ENCODE measurements at regions not wholly inside any gene's neighbourhood (a gene's known extent, or its start where the extent isn't known, plus 50 kb on each side); places are given as distances from the start of the nearest gene placed in this dataset.

- TF ChIP-seq SPI1 (IDR thresholded peaks at IDR 0.05; ENCODE audit: low read depth, low read length) (no peak), TAF1 (IDR thresholded peaks at IDR 0.05; ENCODE audit: low read depth, low read length) (no peak), POU2F2 (IDR thresholded peaks at IDR 0.05; ENCODE audit: low read depth, low read length) (no peak), PAX5 (IDR thresholded peaks at IDR 0.05; ENCODE audit: insufficient read depth, low read length, severe bottlenecking) (no peak), POLR2A (IDR thresholded peaks at IDR 0.05; ENCODE audit: low read depth, low read length) (no peak), POLR2AphosphoS5 (IDR thresholded peaks at IDR 0.05; ENCODE audit: low read depth, low read length) (no peak)
- FAIRE-seq (no peak), DNase-seq (ENCODE audit: insufficient read length, low spot score) (no peak)
Observed at GRCh38 chr19:5273782-5274181, 66.8 kb downstream of the PTPRS start.

- DNase-seq (ENCODE audit: insufficient read length, low spot score), result no peak
- FAIRE-seq, result no peak
- TF ChIP-seq POLR2AphosphoS5 (IDR thresholded peaks at IDR 0.05; ENCODE audit: low read depth, low read length) (no peak), POU2F2 (IDR thresholded peaks at IDR 0.05; ENCODE audit: low read depth, low read length) (no peak), SPI1 (IDR thresholded peaks at IDR 0.05; ENCODE audit: low read depth, low read length) (no peak), PAX5 (IDR thresholded peaks at IDR 0.05; ENCODE audit: insufficient read depth, low read length, severe bottlenecking) (no peak), TAF1 (IDR thresholded peaks at IDR 0.05; ENCODE audit: low read depth, low read length) (no peak), POLR2A (IDR thresholded peaks at IDR 0.05; ENCODE audit: low read depth, low read length) (no peak)
Observed at GRCh38 chr19:5271145-5271544, 69.5 kb downstream of the PTPRS start.

GRCh38 chr19:5269926-5270325, 70.7 kb downstream of the PTPRS start:
- DNase-seq (ENCODE audit: insufficient read length, low spot score), result no peak
- FAIRE-seq, result no peak
- TF ChIP-seq POLR2A (IDR thresholded peaks at IDR 0.05; ENCODE audit: low read depth, low read length), result no peak
- TF ChIP-seq TAF1 (IDR thresholded peaks at IDR 0.05; ENCODE audit: low read depth, low read length), result no peak
- no peak for TF ChIP-seq POLR2AphosphoS5 (IDR thresholded peaks at IDR 0.05; ENCODE audit: low read depth, low read length)
- no peak for TF ChIP-seq PAX5 (IDR thresholded peaks at IDR 0.05; ENCODE audit: insufficient read depth, low read length, severe bottlenecking)
- TF ChIP-seq SPI1 (IDR thresholded peaks at IDR 0.05; ENCODE audit: low read depth, low read length), result no peak

GRCh38 chr19:5269279-5269678, 71.3 kb downstream of the PTPRS start:
- DNase-seq (ENCODE audit: insufficient read length, low spot score) (no peak), FAIRE-seq (no peak)
- TF ChIP-seq POU2F2 (IDR thresholded peaks at IDR 0.05; ENCODE audit: low read depth, low read length) (no peak), POLR2A (IDR thresholded peaks at IDR 0.05; ENCODE audit: low read depth, low read length) (no peak), PAX5 (IDR thresholded peaks at IDR 0.05; ENCODE audit: insufficient read depth, low read length, severe bottlenecking) (no peak), TAF1 (IDR thresholded peaks at IDR 0.05; ENCODE audit: low read depth, low read length) (no peak), POLR2AphosphoS5 (IDR thresholded peaks at IDR 0.05; ENCODE audit: low read depth, low read length) (no peak), SPI1 (IDR thresholded peaks at IDR 0.05; ENCODE audit: low read depth, low read length) (no peak)

- no peak for TF ChIP-seq POLR2A (IDR thresholded peaks at IDR 0.05; ENCODE audit: low read depth, low read length)
- TF ChIP-seq POLR2AphosphoS5 (IDR thresholded peaks at IDR 0.05; ENCODE audit: low read depth, low read length), result no peak
- TF ChIP-seq PAX5 (IDR thresholded peaks at IDR 0.05; ENCODE audit: insufficient read depth, low read length, severe bottlenecking), result no peak
- TF ChIP-seq POU2F2 (IDR thresholded peaks at IDR 0.05; ENCODE audit: low read depth, low read length), result no peak
- TF ChIP-seq TAF1 (IDR thresholded peaks at IDR 0.05; ENCODE audit: low read depth, low read length), result no peak
- no peak for TF ChIP-seq SPI1 (IDR thresholded peaks at IDR 0.05; ENCODE audit: low read depth, low read length)
- FAIRE-seq (no peak), DNase-seq (ENCODE audit: insufficient read length, low spot score) (no peak)
Observed at GRCh38 chr19:5268801-5269200, 71.8 kb downstream of the PTPRS start.

- no peak for FAIRE-seq
- DNase-seq (ENCODE audit: insufficient read length, low spot score), result no peak
- TF ChIP-seq POLR2A (IDR thresholded peaks at IDR 0.05; ENCODE audit: low read depth, low read length) (no peak), POU2F2 (IDR thresholded peaks at IDR 0.05; ENCODE audit: low read depth, low read length) (no peak), PAX5 (IDR thresholded peaks at IDR 0.05; ENCODE audit: insufficient read depth, low read length, severe bottlenecking) (no peak), SPI1 (IDR thresholded peaks at IDR 0.05; ENCODE audit: low read depth, low read length) (no peak), POLR2AphosphoS5 (IDR thresholded peaks at IDR 0.05; ENCODE audit: low read depth, low read length) (no peak), TAF1 (IDR thresholded peaks at IDR 0.05; ENCODE audit: low read depth, low read length) (no peak)
Observed at GRCh38 chr19:5265260-5265659, 75.4 kb downstream of the PTPRS start.

GRCh38 chr19:5264453-5264852, 76.2 kb downstream of the PTPRS start:
- FAIRE-seq (no peak), DNase-seq (ENCODE audit: insufficient read length, low spot score) (no peak)
- no peak for TF ChIP-seq POLR2AphosphoS5 (IDR thresholded peaks at IDR 0.05; ENCODE audit: low read depth, low read length)

GRCh38 chr19:5263615-5264014, 77.0 kb downstream of the PTPRS start:
- TF ChIP-seq POU2F2 (IDR thresholded peaks at IDR 0.05; ENCODE audit: low read depth, low read length), result no peak
- TF ChIP-seq TAF1 (IDR thresholded peaks at IDR 0.05; ENCODE audit: low read depth, low read length), result no peak
- no peak for TF ChIP-seq SPI1 (IDR thresholded peaks at IDR 0.05; ENCODE audit: low read depth, low read length)
- no peak for TF ChIP-seq POLR2A (IDR thresholded peaks at IDR 0.05; ENCODE audit: low read depth, low read length)
- TF ChIP-seq POLR2AphosphoS5 (IDR thresholded peaks at IDR 0.05; ENCODE audit: low read depth, low read length), result no peak
- TF ChIP-seq PAX5 (IDR thresholded peaks at IDR 0.05; ENCODE audit: insufficient read depth, low read length, severe bottlenecking), result no peak
- FAIRE-seq (no peak), DNase-seq (ENCODE audit: insufficient read length, low spot score) (no peak)

- no peak for DNase-seq (ENCODE audit: insufficient read length, low spot score)
- TF ChIP-seq TAF1 (IDR thresholded peaks at IDR 0.05; ENCODE audit: low read depth, low read length), result no peak
- no peak for TF ChIP-seq SPI1 (IDR thresholded peaks at IDR 0.05; ENCODE audit: low read depth, low read length)
- TF ChIP-seq POLR2A (IDR thresholded peaks at IDR 0.05; ENCODE audit: low read depth, low read length), result no peak
- TF ChIP-seq POU2F2 (IDR thresholded peaks at IDR 0.05; ENCODE audit: low read depth, low read length), result no peak
- TF ChIP-seq POLR2AphosphoS5 (IDR thresholded peaks at IDR 0.05; ENCODE audit: low read depth, low read length), result no peak
- no peak for TF ChIP-seq PAX5 (IDR thresholded peaks at IDR 0.05; ENCODE audit: insufficient read depth, low read length, severe bottlenecking)
- no peak for FAIRE-seq
Observed at GRCh38 chr19:5262721-5263120, 77.9 kb downstream of the PTPRS start.

- TF ChIP-seq PAX5 (IDR thresholded peaks at IDR 0.05; ENCODE audit: insufficient read depth, low read length, severe bottlenecking), result no peak
- TF ChIP-seq SPI1 (IDR thresholded peaks at IDR 0.05; ENCODE audit: low read depth, low read length), result no peak
- no peak for TF ChIP-seq POU2F2 (IDR thresholded peaks at IDR 0.05; ENCODE audit: low read depth, low read length)
- no peak for TF ChIP-seq POLR2A (IDR thresholded peaks at IDR 0.05; ENCODE audit: low read depth, low read length)
- no peak for TF ChIP-seq POLR2AphosphoS5 (IDR thresholded peaks at IDR 0.05; ENCODE audit: low read depth, low read length)
- TF ChIP-seq TAF1 (IDR thresholded peaks at IDR 0.05; ENCODE audit: low read depth, low read length), result no peak
- DNase-seq (ENCODE audit: insufficient read length, low spot score), result no peak
- no peak for FAIRE-seq
Observed at GRCh38 chr19:5261156-5261890, 79.3 kb downstream of the PTPRS start.

Data from GM12891 (cell line).